HG03460 (cell line): ENCODE measurements at regions not wholly inside any gene's neighbourhood (a gene's known extent, or its start where the extent isn't known, plus 50 kb on each side); places are given as distances from the start of the nearest gene placed in this dataset.
"Not testable (repeated sequence)": the region's sequence is repeated elsewhere in the genome, so short reads cannot be mapped to it uniquely, and the experiment has no call there.

Source experiments
- ATAC-seq: cut with Tn5 transposase; IDR thresholded peaks from one replicate; pipeline ENCODE4 v1.9.1; 2021; ENCODE audit not compliant: unreplicated experiment

DNA sequence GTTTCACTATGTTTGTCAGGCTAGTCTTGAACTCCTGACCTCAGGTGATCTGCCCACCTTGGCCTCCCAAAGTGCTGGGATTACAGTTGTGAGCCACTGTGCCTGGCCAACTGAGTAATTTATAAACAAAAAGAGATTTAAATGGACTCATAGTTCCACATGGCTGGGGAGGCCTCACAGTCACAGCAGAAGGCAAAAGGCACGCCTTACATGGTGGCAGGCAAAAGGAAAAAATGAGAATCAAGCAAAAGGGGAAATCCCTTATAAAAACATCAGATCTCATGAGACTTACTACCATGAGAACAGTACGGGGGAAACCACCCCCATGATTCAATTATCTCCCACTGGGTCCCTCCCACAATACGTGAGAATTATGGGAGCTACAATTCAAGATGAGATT lies 73.2 kb upstream of the TIAM1 start:
- ATAC-seq = not testable (repeated sequence)

DNA sequence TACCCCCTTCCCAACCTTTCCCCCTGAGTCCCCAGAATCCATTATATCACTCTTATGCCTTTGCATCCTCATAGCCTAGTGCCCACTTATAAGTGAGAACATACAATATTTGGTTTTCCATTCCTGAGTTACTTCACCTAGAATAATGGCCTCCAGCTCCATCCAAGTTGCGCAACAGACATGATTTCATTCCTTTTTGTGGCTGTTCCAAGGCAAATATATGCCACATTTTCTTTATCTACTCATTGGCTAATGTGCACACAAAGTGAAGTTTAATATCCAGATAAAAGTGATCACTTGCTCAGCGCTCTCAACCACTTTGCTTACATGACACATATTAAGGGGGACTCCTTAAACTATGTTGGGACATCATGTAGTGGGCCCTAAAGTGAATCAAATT lies 72.4 kb upstream of the TIAM1 start:
- ATAC-seq = no peak

DNA sequence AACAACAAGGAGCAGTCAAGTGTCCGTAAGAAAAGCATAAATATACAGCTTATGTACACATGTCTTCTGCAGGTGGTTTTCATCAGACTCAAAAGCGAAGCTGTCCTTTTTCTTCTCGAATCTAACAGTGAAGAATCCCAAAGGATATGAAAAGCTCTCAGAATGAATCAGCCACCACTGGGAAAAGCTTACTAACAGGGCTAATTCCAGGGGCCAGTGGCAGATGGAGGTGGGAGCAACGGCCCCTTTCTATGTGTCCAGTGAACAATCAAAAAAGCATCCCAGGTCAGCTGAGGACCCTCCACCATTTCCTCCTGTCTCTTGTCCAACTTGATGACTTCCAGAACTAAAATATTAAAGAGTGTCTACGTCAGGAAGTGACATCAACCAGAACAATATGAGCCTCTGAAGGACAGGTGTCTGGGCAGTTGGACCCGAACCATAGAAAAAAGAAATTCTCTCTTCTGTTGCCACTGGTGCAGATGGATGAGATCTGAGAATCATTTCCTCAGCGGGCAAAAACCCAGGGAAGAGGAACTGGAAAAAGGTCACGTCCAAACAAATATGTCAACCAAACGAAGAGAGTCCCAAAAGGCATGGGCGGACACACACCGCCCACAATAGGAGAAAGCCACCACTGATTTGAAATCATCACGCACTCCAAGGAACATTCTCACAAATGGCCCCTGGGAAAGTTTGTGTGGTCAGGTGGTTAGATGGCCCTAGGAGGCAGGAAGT lies 70.4 kb upstream of the TIAM1 start:
- no peak for ATAC-seq

DNA sequence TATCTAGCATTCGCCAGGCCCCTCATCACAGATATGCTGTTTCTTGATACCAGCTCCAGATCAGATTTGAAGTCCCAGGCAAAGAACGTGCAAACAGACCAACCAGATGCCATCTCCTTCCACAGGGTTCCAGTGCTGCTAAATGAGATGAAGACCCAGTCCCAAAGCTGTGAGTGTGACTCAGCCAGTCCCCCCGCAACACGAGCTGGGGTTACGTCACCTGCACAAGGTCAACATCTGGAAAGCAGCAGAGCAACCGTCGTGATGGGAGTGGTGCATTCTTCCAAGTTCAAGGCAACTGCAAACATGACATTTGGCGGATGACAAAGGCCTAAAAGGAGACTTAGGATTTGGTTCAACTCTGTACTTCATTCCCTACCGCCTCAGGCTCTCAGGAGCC lies 69.6 kb upstream of the TIAM1 start:
- ATAC-seq = no peak

DNA sequence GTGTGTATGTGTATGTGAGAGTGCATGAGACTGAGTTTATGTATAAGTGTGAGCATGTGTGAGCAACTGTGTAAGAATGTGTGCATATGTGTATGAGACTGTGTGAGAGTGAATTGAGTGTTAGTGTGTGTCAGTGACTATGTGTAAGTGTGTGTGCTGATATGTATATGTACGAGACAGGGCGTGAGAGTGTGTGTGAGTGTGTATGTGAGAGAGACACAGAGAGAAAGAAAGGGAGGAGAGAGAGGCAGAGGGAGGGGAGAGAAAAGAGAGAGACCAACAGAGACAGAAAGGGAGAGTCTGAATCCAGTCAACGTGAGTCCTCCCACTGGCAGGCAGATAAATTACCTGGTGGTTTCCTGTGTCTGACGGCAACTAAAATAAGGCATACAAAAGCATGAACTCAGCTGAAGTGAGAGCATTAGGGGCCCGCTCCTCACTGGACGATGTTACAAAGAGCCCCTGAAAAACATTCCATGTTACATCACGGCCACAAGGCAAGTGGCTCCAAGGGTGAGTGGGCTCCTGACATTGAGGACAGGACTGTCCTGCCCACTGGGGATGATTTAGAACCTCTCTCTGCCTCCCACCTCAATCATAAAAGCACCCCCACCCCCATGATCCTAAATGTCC lies 66.6 kb upstream of the TIAM1 start:
- no peak for ATAC-seq

DNA sequence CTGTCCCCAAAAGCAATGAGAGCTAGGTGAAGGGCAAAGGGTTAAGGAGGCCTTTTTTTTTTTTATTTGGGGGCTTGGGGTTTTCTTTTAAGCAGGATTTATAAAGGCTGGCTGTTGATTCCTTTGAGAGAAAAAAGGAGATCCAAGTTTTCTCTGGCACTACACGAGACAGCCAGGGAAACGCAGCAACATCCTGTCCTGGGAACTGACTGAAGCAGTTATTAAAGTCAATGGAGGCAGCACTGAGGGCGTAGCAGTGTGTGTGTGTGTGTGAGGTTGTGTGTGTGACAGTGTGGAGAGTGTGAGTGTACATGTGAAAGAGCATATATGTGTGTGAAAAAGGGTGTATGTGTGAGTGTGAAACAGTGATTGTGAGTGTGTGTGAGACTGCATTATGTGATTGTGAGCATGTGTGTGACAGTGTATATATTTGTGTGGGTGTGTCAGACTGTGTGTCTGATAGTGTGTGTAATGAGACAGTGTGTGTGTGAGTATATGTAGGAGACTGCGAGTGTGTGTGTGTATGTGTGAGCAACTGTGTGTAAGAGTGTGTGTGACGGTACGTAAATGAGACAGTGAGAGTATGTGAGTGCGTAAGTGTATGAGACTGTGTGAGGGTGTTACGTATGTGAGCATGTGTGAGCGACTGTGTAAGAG lies 65.9 kb upstream of the TIAM1 start:
- ATAC-seq = no peak

DNA sequence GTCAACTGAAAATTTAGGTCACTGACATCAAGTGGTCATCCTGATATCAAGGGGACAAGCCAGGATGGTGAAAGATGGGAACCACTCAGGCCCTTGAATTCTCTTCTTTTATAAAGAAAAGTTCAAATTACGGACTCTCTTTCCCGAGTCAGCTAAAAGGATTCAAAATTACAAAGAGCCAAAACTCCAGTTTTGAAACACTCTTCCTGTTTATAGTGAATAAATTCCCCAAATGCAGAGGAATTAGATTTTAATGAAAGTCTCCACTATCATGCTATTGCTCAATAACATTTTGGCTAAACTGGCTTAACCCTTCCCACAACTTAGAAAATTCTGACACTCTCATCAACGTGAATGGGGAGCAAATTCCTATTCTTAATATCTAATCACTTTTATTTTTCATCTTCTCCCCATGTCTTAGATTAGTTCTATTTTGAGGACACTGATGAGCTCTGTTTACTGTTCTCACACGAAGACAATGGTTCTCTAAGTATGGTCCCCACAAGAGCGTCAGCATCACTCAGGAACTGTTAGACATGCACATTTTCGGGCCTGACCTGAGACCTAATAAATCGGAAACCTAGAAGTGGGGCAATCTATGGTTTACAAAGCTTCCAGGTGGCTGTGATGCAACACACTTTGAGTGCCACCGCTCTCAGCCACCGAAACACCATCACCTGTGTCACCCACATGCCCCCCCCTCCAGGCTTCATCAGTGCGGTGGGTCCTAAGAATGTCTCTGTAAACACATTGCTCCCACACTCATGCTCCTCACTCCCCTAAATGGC lies 64.4 kb upstream of the TIAM1 start:
- no peak for ATAC-seq

DNA sequence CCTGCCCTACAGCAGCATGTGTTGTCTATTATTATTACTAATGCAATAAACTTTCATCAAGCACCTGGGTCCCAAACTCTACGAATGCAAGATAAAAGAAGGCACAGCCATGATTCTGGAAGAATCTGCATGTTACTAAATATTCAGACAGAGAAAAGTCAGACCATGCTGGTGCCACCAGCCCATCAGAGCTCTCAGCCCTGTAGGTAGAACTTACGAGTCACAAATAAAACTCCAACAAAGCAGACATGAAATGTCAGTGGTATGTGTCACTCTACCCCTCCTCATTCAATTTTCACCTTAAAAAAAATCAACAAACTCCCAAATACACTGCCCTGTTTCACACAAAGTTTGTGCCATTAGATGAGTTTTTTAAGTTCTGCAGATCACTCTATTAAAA lies 62.4 kb upstream of the TIAM1 start:
- ATAC-seq = no peak

DNA sequence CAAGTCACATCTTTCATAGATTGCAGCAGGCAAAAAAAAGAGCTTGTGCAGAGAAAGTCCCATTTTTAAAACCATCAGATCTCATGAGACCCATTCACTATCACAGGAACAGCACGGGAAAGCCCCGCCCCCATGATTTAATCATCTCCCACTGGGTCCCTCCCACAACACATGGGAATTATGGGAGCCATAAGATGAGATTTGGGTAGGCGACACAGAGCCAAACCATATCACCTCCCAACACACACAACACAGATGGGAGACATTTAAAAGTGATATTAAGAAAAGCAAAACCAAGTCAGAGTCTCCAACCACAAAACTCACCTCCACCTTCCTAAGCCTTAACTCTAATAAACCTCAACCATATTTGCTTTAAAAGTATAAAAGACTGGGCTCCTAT lies 61.5 kb upstream of the TIAM1 start:
- ATAC-seq = no peak

DNA sequence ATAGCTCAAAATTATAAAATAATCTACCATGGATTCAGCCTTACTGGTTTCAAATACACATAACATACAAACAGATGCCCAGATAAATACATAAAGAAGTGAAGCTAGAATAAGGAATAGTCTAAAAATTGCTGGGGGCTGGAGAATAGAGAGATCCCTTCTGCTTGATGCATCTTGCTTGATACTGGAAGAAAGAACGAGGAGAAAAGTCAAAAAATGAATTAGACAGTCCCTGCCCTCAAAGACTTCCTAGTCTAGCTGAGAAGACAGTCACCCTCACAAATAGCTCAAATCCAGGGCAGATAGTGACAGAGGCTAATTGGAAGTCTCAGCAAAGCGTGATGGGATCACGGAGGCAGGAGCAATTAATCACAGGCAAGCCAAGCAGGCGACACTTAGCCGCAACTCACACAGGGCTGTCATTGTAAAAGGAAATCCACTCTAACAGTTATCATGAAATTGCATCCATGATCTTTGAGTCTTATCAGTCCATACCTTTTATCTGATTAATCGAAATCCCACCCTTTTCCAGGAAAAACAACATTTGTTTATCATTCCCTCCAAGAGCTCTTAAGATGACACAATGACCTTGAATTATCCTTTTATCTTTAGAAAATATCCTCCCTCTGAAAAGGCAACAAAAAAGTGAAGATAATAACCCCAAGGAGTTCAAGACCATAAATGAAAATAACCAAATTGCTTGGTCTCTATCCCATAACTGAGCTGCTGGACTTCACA lies 59.7 kb upstream of the TIAM1 start:
- no peak for ATAC-seq

DNA sequence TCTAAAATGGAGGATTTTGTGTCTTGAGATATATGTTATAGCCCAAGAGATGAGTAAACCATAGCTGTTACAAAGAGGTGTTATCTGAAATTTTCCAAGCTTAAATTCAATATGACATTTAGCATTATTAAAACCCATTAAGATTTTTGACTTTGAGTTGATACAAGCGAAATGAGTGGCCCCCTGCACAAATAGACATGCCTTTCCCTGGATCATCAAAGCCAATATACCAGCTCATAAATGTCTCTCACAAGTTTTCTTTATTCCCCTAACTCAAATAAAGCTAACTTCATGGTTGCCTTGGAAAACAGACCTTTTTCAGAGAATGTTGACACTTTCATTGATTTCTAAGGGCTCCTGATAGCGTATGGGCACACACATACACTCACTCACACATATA lies 55.5 kb upstream of the TIAM1 start:
- no peak for ATAC-seq

DNA sequence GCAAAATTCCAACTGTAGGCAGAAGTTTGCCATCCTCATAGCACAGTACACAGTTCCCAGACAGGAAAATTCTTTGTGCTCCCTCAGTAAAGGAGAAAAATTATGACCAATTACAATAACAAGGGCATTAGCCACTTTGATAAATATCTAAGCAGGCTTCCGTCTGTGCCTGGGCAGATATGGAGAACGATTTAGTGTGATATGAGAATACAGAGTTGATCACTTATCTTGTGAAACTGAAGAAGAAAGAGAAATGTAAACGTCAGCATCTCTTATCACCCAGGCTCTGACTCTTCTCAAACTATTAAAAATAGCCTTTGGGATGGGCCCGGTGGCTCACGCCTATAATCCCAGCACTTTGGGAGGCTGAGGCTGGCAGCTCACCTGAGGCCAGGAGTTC lies 54.5 kb upstream of the TIAM1 start:
- no peak for ATAC-seq

DNA sequence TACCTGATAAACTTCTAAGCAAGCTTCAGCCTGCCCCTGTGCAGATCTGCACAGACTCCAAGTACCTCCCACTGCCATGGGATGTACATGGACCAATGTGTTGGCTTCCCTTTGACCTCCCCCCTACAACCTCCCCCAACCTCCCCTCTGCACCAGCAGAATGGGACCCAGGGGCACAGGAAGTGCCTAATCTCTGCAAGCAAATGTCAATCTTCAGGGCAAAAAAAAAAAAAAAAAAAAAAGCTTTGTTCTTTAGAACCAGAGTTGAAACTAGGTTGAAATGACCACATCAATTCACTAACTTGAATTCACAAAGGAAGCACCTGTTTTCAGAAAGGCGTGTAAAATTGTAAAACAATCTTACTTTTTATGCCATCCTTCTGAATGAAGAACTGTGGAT lies 53.9 kb upstream of the TIAM1 start:
- no peak for ATAC-seq

DNA sequence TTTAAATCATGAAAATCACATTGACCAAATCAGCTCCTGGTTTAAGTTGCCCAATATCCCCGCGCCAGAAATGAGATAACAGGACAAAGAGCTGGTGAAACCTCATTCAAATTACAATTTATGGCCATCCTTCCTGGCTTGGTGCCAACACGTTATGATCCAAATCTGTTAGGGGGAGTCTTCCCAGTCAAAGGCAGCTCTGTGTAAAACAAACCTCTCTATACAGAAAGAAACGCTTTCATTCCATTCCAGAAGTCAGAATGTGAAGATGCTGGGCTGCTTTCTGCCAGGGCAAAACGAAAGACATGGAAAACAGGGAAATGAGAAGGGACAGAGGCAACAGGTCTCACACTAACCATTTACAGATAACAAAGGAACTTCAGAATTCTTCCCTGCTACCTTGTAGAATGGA lies 53.5 kb upstream of the TIAM1 start:
- no peak for ATAC-seq

DNA sequence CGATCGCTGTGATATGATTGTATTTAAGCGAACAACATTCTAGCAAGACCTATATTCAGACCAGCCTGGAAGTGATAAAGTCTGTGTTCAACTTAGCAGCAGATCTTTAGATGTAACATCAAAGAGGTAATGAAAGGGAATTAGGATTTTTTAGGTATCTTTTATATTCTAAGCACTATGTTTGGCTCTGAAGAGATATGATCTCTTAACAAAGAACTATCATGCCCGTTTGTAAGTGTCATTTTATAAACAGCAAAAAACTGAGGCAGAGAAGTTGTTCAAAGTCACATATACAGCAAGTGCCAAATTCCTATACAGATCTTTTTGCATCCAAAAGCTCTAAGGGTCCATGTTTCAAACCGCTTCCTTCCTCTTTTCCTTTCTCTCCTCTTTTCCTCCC lies 53.0 kb upstream of the TIAM1 start:
- no peak for ATAC-seq

DNA sequence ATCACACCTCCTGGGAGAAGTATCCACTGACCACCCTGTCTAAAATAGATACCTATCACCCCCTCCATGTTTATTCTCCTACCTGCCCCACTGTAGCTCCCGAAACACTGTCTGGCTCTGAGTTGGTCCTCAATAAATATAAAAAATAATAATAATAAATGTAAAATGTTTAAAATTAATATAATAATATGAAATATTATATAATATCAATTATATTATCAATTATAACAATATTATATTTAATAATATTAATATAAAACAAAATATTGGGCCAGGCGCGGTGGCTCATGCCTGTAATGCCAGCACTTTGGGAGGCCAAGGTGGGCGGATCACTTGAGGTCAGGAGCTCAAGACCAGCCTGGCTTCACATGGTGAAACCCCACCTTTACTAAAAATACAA lies 52.3 kb upstream of the TIAM1 start:
- ATAC-seq = no peak

DNA sequence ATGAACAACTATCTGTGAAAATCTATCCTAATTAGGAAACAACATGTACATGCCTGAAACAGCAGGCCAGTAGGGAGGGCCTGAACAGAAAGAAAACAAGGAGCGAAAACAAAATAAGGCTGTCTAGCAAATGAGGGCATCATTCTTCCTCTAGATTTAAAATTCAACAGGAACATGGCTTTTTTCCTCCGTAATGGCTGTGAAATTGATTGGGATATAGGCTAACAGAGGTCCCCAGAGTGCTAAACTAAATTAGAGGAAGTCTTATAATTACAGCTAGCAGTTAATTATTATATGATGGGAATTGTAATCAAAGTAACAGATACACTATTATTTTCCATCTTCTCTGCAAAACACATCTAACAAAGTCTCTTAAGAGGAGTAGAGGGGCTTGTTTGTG lies 51.7 kb upstream of the TIAM1 start:
- ATAC-seq = no peak

DNA sequence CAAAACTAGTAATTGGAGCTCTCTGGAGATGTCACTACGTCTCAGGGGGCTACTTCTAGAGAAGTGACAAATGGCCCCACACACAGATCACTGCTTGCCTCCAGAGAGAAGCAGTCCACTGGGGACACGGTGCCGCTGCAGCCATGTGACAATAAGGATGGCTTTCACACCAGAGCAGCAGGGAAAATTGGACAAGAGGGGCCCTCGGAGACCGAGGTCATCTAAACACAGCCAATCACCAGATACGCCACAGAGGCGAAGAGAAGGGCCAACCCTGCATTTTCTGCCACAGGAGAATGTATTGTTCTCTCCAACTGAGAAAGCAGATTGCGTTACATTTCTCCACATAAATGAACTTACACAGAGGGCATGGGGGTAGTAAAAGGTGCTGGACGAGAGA lies 51.2 kb upstream of the TIAM1 start:
- no peak for ATAC-seq

DNA sequence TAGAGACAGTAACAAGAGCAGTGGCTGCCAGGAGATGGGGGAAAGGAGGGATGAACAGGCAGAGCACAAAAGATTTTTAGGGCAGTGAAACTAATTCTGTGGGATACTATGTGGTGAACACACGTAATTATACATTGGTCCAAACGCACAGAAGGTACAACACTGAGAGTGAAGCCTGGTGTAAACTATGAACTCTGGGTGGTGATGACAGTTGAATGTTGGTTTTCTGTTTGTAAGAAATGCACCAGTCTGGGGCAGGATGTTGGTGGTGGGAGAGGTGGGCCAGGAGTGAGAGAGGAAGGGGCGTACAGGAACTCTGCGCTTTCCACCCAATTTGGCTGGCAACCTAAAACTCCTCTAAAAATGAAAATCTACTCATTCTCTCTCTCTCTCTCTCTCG lies 50.2 kb upstream of the TIAM1 start:
- no peak for ATAC-seq
